Heart right ventricle (tissue), 16 donors: ENCODE measurements at regions not wholly inside any gene's neighbourhood (a gene's known extent, or its start where the extent isn't known, plus 50 kb on each side); places are given as distances from the start of the nearest gene placed in this dataset.

Source experiments
- ATAC-seq, 8 donors: fragments of 200-7000 bp; cut with Tn5 transposase; one replicate each; pipeline ENCODE4 v1.9.1; 2020; ENCODE audit warnings: mild to moderate bottlenecking in 8 of 8, moderate library complexity in 8 of 8, moderate number of reproducible peaks in 1 of 8
- DNase-seq, 2 donors: peaks; one replicate each; pipeline ENCODE4 v3.0.0-alpha.2; 2020
- H3K27ac ChIP-seq, 10 donors: fragments of 200-600 bp; sonication (generic) in 2 of 10; one replicate each; pipeline versions ENCODE4 v1.5.0 to v1.8.0; 2020 to 2022; ENCODE audit warnings: mild to moderate bottlenecking in 3 of 10
- H3K27me3 ChIP-seq, 7 donors: fragments of 200-600 bp; one replicate each; pipeline ENCODE4 v1.8.0; 2021 to 2022; ENCODE audit warnings: mild to moderate bottlenecking in 2 of 7
- H3K36me3 ChIP-seq, 9 donors: fragments of 200-600 bp; sonication (generic) in 1 of 9; one replicate each; pipeline versions ENCODE4 v1.5.0 to v1.8.0; 2020 to 2022; ENCODE audit warnings: mild to moderate bottlenecking in 2 of 9
- H3K4me1 ChIP-seq, 9 donors: fragments of 200-600 bp; sonication (generic) in 1 of 9; one replicate each; pipeline versions ENCODE4 v1.5.0 to v1.8.0; 2020 to 2022; ENCODE audit warnings: mild to moderate bottlenecking in 4 of 9
- H3K4me3 ChIP-seq, 10 donors: fragments of 200-600 bp; sonication (generic) in 2 of 10; one replicate each; pipeline versions ENCODE4 v1.5.0 to v1.8.0; 2020 to 2022; ENCODE audit warnings: mild to moderate bottlenecking in 7 of 10, moderate library complexity in 2 of 10
- H3K9me3 ChIP-seq, 11 donors: fragments of 200-600 bp in 10 of 11; sonication (generic) in 2 of 11; one replicate each; pipeline versions ENCODE4 v1.5.0 to v1.8.0; 2013 to 2022; ENCODE audit warnings: mild to moderate bottlenecking in 2 of 11, control low read depth in 1 of 11, moderate library complexity in 1 of 11
- CTCF ChIP-seq, 9 donors: fragments of 200-600 bp; sonication (generic) in 2 of 9; IDR thresholded peaks; one replicate each; pipeline versions ENCODE4 v1.5.0 to v1.8.0; 2021 to 2022; ENCODE audit warnings: antibody characterized with exemption in 9 of 9, mild to moderate bottlenecking in 5 of 9, moderate library complexity in 1 of 9
- WGBS, 2 donors: extraction: QIAGEN DNeasy Blood & Tissue Kit; methylation state at CpG; one replicate each; pipeline ENCODE4 v1.1.7; 2013; ENCODE audit warnings: inconsistent platforms in 1 of 2; 5-methylcytosine and 5-hydroxymethylcytosine counted together
- intact Hi-C, 10 donors: fragments of 100-400 bp; cut with DNase I; formaldehyde crosslinking; loops; one replicate each; pipeline versions ENCODE4 v1.11.1 to v1.14.2; 2022
- donor health status: Arrhythmogenic right ventricular cardiomyopathy.
- donor health status: ischemic (EF 13 %, LVEDD 7.1; RV severe dilation, severe dysfunction).
- donor health status: healthy with polysubstance abuse.
- donor health status: DM: no; HTN: yes; CAD: no.
- donor health status: DM: no; HTN: no; CAD: no.
- donor health status: ischemic (EF 25% LVEDD 6.9; RV normal size, moderate dysfunction).
- donor health status: ischemic (EF 25% LVEDD 5.7; RV mildly dilated, moderate dysfunction).
- donor health status: healthy.
- donor health status: DM: yes; HTN: yes; CAD: no.
- donor health status: Ischemic cardiomyopathy.
- donor health status: ischemic (EF 35%, LVEDD 5.7; RV mildly dilated, moderate dysfunction).
- donor health status: nonischemic (EF 11% LVEDD 7.7; RV severe dilation, severe dysfunction).
- donor health status: DM: yes; HTN: yes; CAD: no.
- donor health status: PGD.
- donor health status: ischemic (EF 29% LVEDD 5.4; RV normal size, mild dysfunction).
- donor health status: nonischemic (EF 23%, LVEDD 6.1; RV moderate dilation, normal function).

GRCh38 chr5:18487928-18488480 is 853.7 kb downstream of the TAF11L14 start:
- Histone ChIP-seq H3K36me3 (no peaks in the 10 kb centered on the region), H3K4me3 (no peak overlapping the region), H3K27ac (no peak overlapping the region), H3K27me3 (no peaks in the 10 kb centered on the region), H3K9me3 (no peaks in the 10 kb centered on the region), H3K4me1 (no peaks in the 10 kb centered on the region)
- no peak for ATAC-seq
- TF ChIP-seq CTCF (IDR thresholded peaks at IDR 0.05) = no peak
- 24 to 35% methylated on average over 4 of the region's 4 CpGs for WGBS, 2 donors
- no peak for DNase-seq
- intact Hi-C loops = no loop called here

- H3K4me1 ChIP-seq = no peaks in the 10 kb centered on the region
- H3K27ac ChIP-seq = no peak overlapping the region
- intact Hi-C loops = no loop called here
- DNase-seq (no peak), ATAC-seq (no peak)
- no peaks in the 10 kb centered on the region for H3K27me3 ChIP-seq
- H3K4me3 ChIP-seq = no peak overlapping the region
- H3K9me3 ChIP-seq = peaks cover 0 to 2% (median 0%) of the 10 kb centered on the region in 11 donors
- H3K36me3 ChIP-seq = no peaks in the 10 kb centered on the region
- TF ChIP-seq CTCF (IDR thresholded peaks at IDR 0.05) = no peak
- WGBS, 2 donors = 55 to 65% methylated on average over 1 of the region's 1 CpG
These were observed 855.4 kb downstream of the TAF11L14 start for GRCh38 chr5:18489703-18490102.

GRCh38 chr5:18491349-18491748 is 857.1 kb downstream of the TAF11L14 start:
- ATAC-seq = no peak
- Histone ChIP-seq H3K27me3 (no peaks in the 10 kb centered on the region), H3K4me1 (no peaks in the 10 kb centered on the region), H3K9me3 (peaks cover 0 to 13% (median 0%) of the 10 kb centered on the region in 11 donors), H3K27ac (no peak overlapping the region), H3K36me3 (no peaks in the 10 kb centered on the region), H3K4me3 (no peak overlapping the region)
- TF ChIP-seq CTCF (IDR thresholded peaks at IDR 0.05) = no peak
- WGBS, 2 donors = 88 to 97% methylated on average over 1 of the region's 1 CpG
- intact Hi-C loops = no loop called here
- no peak for DNase-seq

GRCh38 chr5:18495157-18495556 is 860.9 kb downstream of the TAF11L14 start:
- ATAC-seq = no peak
- 76% methylated on average over 1 of the region's 1 CpG for WGBS, 2 donors
- no peaks in the 10 kb centered on the region for H3K27me3 ChIP-seq

More at GRCh38 chr5:18495157-18495556, 860.9 kb downstream of the TAF11L14 start:
- Histone ChIP-seq H3K4me1 (no peaks in the 10 kb centered on the region), H3K27ac (no peak overlapping the region), H3K4me3 (no peak overlapping the region), H3K9me3 (peaks cover 0 to 27% (median 6%) of the 10 kb centered on the region in 11 donors), H3K36me3 (no peaks in the 10 kb centered on the region)
- DNase-seq = no peak
- no peak for TF ChIP-seq CTCF (IDR thresholded peaks at IDR 0.05)
- intact Hi-C loops = no loop called here
